ENCODE measurements at regions not wholly inside any gene's neighbourhood (a gene's known extent, or its start where the extent isn't known, plus 50 kb on each side); places are given as distances from the start of the nearest gene placed in this dataset.

GRCh38 chr2:83654091-83654611 lies 804.9 kb downstream of the SUCLG1 start:
- TF ChIP-seq CTCF (IDR thresholded peaks at IDR 0.05) (no peak), POLR2A (IDR thresholded peaks at IDR 0.05) (no peak)

Measured in heart left ventricle (tissue), 13 donors.